Activated CD4-positive, alpha-beta memory T cell treated with anti-CD3 and anti-CD28 coated beads, Interleukin-2, amount 10 ng/mL, durations not matched to agents 7 days and 5 days (primary cell): ENCODE measurements at regions not wholly inside any gene's neighbourhood (a gene's known extent, or its start where the extent isn't known, plus 50 kb on each side); places are given as distances from the start of the nearest gene placed in this dataset.

Experiments used
- CTCF ChIA-PET: fragments of 350-600 bp; sonication (Branson Sonifier 250); formaldehyde crosslinking; loops from one replicate; lab custom pipeline; 2021; ENCODE audit warnings: antibody characterized with exemption, inconsistent platforms; lab: Charles Lee
- POLR2A ChIA-PET: fragments of 350-600 bp; sonication (Branson Sonifier 250); formaldehyde crosslinking; loops from one replicate; lab custom pipeline; 2021; ENCODE audit warnings: antibody characterized with exemption; lab: Charles Lee
- DNase-seq: peaks from one replicate; pipeline ENCODE4 v3.0.0-alpha.2; 2020
- H3K27ac Mint-ChIP-seq: one replicate; pipeline ENCODE4 v1.8.0; 2021; ENCODE audit warnings: mild to moderate bottlenecking, mixed read lengths
- H3K27me3 Mint-ChIP-seq: one replicate; pipeline ENCODE4 v1.8.0; 2021; ENCODE audit warnings: mixed read lengths
- H3K36me3 Mint-ChIP-seq: one replicate; pipeline ENCODE4 v1.8.0; 2021; ENCODE audit warnings: low read depth, mixed read lengths
- H3K4me1 Mint-ChIP-seq: one replicate; pipeline ENCODE4 v1.8.0; 2021; ENCODE audit warnings: mixed read lengths
- H3K4me3 Mint-ChIP-seq: one replicate; pipeline ENCODE4 v1.8.0; 2021; ENCODE audit warnings: mild to moderate bottlenecking, mixed read lengths
- H3K9me3 Mint-ChIP-seq: one replicate; pipeline ENCODE4 v1.8.0; 2021; ENCODE audit warnings: mixed read lengths

- Mint-ChIP-seq H3K36me3 (no peaks in the 10 kb centered on the region), H3K27me3 (no peaks in the 10 kb centered on the region), H3K27ac (no peak overlapping the region), H3K4me1 (no peaks in the 10 kb centered on the region), H3K9me3 (peaks cover 2% of the 10 kb centered on the region), H3K4me3 (no peak overlapping the region)
- no peak for DNase-seq
- POLR2A ChIA-PET, result no interaction called here
- CTCF ChIA-PET, result no interaction called here
Observed at GRCh38 chr9:118038713-118039112, 334.5 kb downstream of the TLR4 start.

- no peak for DNase-seq
- Mint-ChIP-seq H3K27me3 (no peaks in the 10 kb centered on the region), H3K36me3 (no peaks in the 10 kb centered on the region), H3K4me1 (no peaks in the 10 kb centered on the region), H3K4me3 (no peak overlapping the region), H3K27ac (no peak overlapping the region), H3K9me3 (no peaks in the 10 kb centered on the region)
- CTCF ChIA-PET, result no interaction called here
- POLR2A ChIA-PET, result no interaction called here
Observed at GRCh38 chr9:118058227-118058626, 354.0 kb downstream of the TLR4 start.

GRCh38 chr9:118059484-118060278 is 355.5 kb downstream of the TLR4 start:
- DNase-seq, result peak; percentile 17
- Mint-ChIP-seq H3K4me1 (no peaks in the 10 kb centered on the region), H3K27ac (no peak overlapping the region), H3K36me3 (no peaks in the 10 kb centered on the region), H3K9me3 (no peaks in the 10 kb centered on the region), H3K4me3 (no peak overlapping the region), H3K27me3 (no peaks in the 10 kb centered on the region)
- ChIA-PET POLR2A (no interaction called here), CTCF (no interaction called here)

- Mint-ChIP-seq H3K9me3 (no peaks in the 10 kb centered on the region), H3K4me3 (no peak overlapping the region), H3K4me1 (no peaks in the 10 kb centered on the region), H3K27me3 (no peaks in the 10 kb centered on the region), H3K36me3 (no peaks in the 10 kb centered on the region), H3K27ac (no peak overlapping the region)
- ChIA-PET CTCF (no interaction called here), POLR2A (no interaction called here)
- DNase-seq, result no peak
Observed at GRCh38 chr9:118083161-118083560, 379.0 kb downstream of the TLR4 start.

- H3K27me3 Mint-ChIP-seq, result no peaks in the 10 kb centered on the region
- CTCF ChIA-PET, result no interaction called here
Observed at GRCh38 chr9:118088090-118088489, 383.9 kb downstream of the TLR4 start.

GRCh38 chr9:118091226-118091625 is 387.0 kb downstream of the TLR4 start:
- no peak overlapping the region for H3K27ac Mint-ChIP-seq
- peaks cover 3% of the 10 kb centered on the region for H3K9me3 Mint-ChIP-seq
- no peaks in the 10 kb centered on the region for H3K27me3 Mint-ChIP-seq
- ChIA-PET CTCF (no interaction called here), POLR2A (no interaction called here)
- H3K4me3 Mint-ChIP-seq, result no peak overlapping the region
- H3K36me3 Mint-ChIP-seq, result no peaks in the 10 kb centered on the region
- DNase-seq, result no peak
- no peaks in the 10 kb centered on the region for H3K4me1 Mint-ChIP-seq

More at GRCh38 chr9:118088090-118088489, 383.9 kb downstream of the TLR4 start:
- H3K4me3 Mint-ChIP-seq, result no peak overlapping the region
- no peaks in the 10 kb centered on the region for H3K36me3 Mint-ChIP-seq
- H3K4me1 Mint-ChIP-seq, result no peaks in the 10 kb centered on the region
- DNase-seq, result no peak
- H3K9me3 Mint-ChIP-seq, result no peaks in the 10 kb centered on the region
- no peak overlapping the region for H3K27ac Mint-ChIP-seq
- POLR2A ChIA-PET, result no interaction called here

GRCh38 chr9:118091711-118092500 is 387.7 kb downstream of the TLR4 start:
- Mint-ChIP-seq H3K4me3 (no peak overlapping the region), H3K9me3 (peaks cover 3% of the 10 kb centered on the region), H3K36me3 (no peaks in the 10 kb centered on the region), H3K27ac (no peak overlapping the region), H3K27me3 (no peaks in the 10 kb centered on the region), H3K4me1 (no peaks in the 10 kb centered on the region)
- POLR2A ChIA-PET, result no interaction called here
- DNase-seq, result no peak
- CTCF ChIA-PET, result no interaction called here

GRCh38 chr9:118094387-118094786 is 390.2 kb downstream of the TLR4 start:
- Mint-ChIP-seq H3K4me3 (no peak overlapping the region), H3K36me3 (no peaks in the 10 kb centered on the region), H3K9me3 (peaks cover 3% of the 10 kb centered on the region), H3K4me1 (no peaks in the 10 kb centered on the region), H3K27ac (no peak overlapping the region), H3K27me3 (no peaks in the 10 kb centered on the region)
- ChIA-PET CTCF (no interaction called here), POLR2A (no interaction called here)
- DNase-seq, result no peak

GRCh38 chr9:118100529-118101419 is 396.6 kb downstream of the TLR4 start:
- H3K4me1 Mint-ChIP-seq, result no peaks in the 10 kb centered on the region
- no peaks in the 10 kb centered on the region for H3K27me3 Mint-ChIP-seq
- CTCF ChIA-PET, result no interaction called here

GRCh38 chr9:118104363-118104762 is 400.2 kb downstream of the TLR4 start:
- no peak overlapping the region for H3K4me3 Mint-ChIP-seq
- no peak for DNase-seq
- no peaks in the 10 kb centered on the region for H3K36me3 Mint-ChIP-seq
- CTCF ChIA-PET, result no interaction called here
- H3K9me3 Mint-ChIP-seq, result no peaks in the 10 kb centered on the region
- no peaks in the 10 kb centered on the region for H3K4me1 Mint-ChIP-seq
- POLR2A ChIA-PET, result no interaction called here
- H3K27me3 Mint-ChIP-seq, result no peaks in the 10 kb centered on the region
- no peak overlapping the region for H3K27ac Mint-ChIP-seq

More at GRCh38 chr9:118100529-118101419, 396.6 kb downstream of the TLR4 start:
- no peak for DNase-seq
- no peaks in the 10 kb centered on the region for H3K9me3 Mint-ChIP-seq
- H3K4me3 Mint-ChIP-seq, result no peak overlapping the region
- POLR2A ChIA-PET, result no interaction called here
- H3K27ac Mint-ChIP-seq, result no peak overlapping the region
- H3K36me3 Mint-ChIP-seq, result no peaks in the 10 kb centered on the region

GRCh38 chr9:118108971-118109370 is 404.8 kb downstream of the TLR4 start:
- H3K4me1 Mint-ChIP-seq, result no peaks in the 10 kb centered on the region
- no peak overlapping the region for H3K4me3 Mint-ChIP-seq
- H3K27me3 Mint-ChIP-seq, result no peaks in the 10 kb centered on the region
- H3K36me3 Mint-ChIP-seq, result no peaks in the 10 kb centered on the region
- POLR2A ChIA-PET, result no interaction called here
- no peaks in the 10 kb centered on the region for H3K9me3 Mint-ChIP-seq
- CTCF ChIA-PET, result interaction anchor here (0.6 kb wide), 1 partner anchor 14 kb away, joined by 5 read pairs; no protein-coding TSS in a partner anchor
- no peak for DNase-seq
- no peak overlapping the region for H3K27ac Mint-ChIP-seq

- Mint-ChIP-seq H3K4me3 (no peak overlapping the region), H3K36me3 (no peaks in the 10 kb centered on the region), H3K27ac (no peak overlapping the region), H3K4me1 (no peaks in the 10 kb centered on the region), H3K27me3 (no peaks in the 10 kb centered on the region), H3K9me3 (no peaks in the 10 kb centered on the region)
- CTCF ChIA-PET, result no interaction called here
- POLR2A ChIA-PET, result no interaction called here
- DNase-seq, result no peak
Observed at GRCh38 chr9:118109542-118109941, 405.3 kb downstream of the TLR4 start.

GRCh38 chr9:118121361-118121760 is 417.2 kb downstream of the TLR4 start:
- no peak overlapping the region for H3K27ac Mint-ChIP-seq
- peaks cover 5% of the 10 kb centered on the region for H3K9me3 Mint-ChIP-seq
- no peak for DNase-seq
- CTCF ChIA-PET, result no interaction called here
- no peaks in the 10 kb centered on the region for H3K27me3 Mint-ChIP-seq
- POLR2A ChIA-PET, result no interaction called here
- no peak overlapping the region for H3K4me3 Mint-ChIP-seq
- no peaks in the 10 kb centered on the region for H3K36me3 Mint-ChIP-seq
- H3K4me1 Mint-ChIP-seq, result no peaks in the 10 kb centered on the region
